ENCODE measurements at regions not wholly inside any gene's neighbourhood (a gene's known extent, or its start where the extent isn't known, plus 50 kb on each side); places are given as distances from the start of the nearest gene placed in this dataset.

GRCh38 chr2:120572226-120572625, 163.4 kb upstream of the GLI2 start:
- TF ChIP-seq CTCF (IDR thresholded peaks at IDR 0.05; ENCODE audit: low read length) (no peak), EZH2 (IDR thresholded peaks at IDR 0.05; ENCODE audit: borderline replicate concordance, low read length) (no peak)

All from OCI-LY1 (cell line).